ENCODE measurements at regions not wholly inside any gene's neighbourhood (a gene's known extent, or its start where the extent isn't known, plus 50 kb on each side); places are given as distances from the start of the nearest gene placed in this dataset.
"Not testable (repeated sequence)": the region's sequence is repeated elsewhere in the genome, so short reads cannot be mapped to it uniquely, and the experiment has no call there.

DNA sequence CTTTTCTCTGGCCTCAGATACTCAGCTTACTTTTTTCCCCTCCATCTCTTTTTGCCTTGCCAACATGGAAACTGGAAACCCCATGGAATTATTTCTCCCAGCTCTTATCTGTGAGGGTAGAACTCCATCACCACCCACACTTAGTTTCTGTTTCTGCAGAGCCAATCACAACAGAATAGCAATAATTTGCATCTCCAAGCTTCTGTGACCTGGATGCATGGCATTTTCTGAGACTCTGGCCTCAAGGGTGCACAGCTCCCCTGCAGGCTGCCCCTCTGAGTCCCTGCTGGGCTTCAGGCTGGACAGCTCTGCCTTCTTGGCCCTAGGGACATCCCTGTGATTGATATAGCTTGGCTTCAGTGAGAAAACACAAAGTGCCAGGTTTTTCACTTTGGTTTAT, 316.5 kb upstream of the FZD8 start:
- not testable (repeated sequence) for FAIRE-seq

DNA sequence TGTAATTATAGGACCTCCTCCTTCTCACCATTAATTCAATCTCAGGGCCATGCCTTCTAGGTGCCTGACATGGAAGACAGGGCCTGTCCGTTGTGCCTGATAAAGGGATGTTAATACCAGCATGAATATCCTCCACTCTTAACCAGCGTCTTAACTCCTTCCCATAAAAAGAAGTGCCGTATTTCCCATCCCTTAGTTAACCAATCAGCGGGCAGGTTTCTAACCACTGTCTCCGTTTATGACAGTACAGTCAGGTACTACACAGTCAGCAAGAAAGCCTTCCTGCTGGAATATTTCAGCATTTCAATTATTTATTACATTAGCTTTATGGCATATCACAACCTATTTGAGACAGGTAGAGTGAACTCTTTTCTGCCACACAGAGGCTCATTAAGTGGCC, 308.6 kb upstream of the FZD8 start:
- FAIRE-seq: no peak

DNA sequence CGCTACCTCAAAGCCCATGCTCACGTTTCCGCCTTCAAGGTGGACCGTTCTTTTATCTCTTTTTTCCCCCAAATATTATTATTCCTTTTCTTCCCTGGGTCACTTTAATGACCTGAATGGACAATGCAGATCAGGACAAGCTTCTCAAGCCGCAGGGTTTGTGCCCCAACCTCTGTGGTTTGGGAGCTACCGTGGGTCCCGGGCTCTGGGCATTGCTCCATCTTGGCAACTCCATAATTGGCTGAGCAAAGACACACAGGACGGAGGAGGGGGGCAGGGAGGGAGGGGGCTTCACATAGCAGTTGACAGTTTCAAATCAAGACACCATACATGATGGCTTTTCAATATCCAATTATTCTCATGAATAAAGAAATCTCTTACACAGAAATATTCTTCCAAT, 308.1 kb upstream of the FZD8 start:
- no peak for FAIRE-seq

DNA sequence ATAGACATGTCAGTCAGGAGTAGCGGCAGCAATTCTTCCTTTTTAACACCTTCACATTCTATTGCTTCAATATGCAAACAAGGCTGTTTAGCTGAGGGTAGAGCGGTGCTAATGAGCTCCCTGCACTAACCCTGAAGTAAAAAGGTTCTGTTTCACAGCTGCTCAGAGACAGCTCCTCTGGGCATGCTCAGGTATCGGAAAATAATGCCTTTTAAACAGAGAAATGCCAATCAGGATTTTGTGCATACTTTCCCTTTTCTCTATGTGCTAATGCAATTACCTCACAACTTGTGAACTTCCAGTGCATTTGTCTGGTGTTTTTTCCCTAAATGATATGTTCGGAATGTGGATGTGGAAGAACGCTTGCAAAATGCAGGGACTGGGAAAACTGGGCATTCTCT, 307.7 kb upstream of the FZD8 start:
- no peak for FAIRE-seq

DNA sequence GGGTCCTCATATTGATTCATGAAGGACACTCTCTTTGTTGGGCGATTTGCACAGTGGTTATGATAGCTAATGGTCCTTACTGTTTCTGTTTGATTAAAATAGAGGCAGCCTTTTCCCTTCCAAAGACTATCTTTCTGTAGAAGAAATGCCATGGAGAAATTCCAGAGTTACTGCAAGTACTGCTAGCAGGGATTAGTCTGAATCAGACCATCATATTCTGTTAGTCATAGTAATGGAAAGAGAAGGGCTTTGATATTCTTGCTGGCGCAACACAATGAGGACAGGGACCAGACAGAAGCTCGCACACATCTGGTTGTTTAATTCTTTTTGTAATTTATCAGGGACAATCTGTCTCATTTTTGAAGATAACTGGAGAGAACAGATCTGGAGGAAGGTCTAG, 304.5 kb upstream of the FZD8 start:
- no peak for FAIRE-seq

DNA sequence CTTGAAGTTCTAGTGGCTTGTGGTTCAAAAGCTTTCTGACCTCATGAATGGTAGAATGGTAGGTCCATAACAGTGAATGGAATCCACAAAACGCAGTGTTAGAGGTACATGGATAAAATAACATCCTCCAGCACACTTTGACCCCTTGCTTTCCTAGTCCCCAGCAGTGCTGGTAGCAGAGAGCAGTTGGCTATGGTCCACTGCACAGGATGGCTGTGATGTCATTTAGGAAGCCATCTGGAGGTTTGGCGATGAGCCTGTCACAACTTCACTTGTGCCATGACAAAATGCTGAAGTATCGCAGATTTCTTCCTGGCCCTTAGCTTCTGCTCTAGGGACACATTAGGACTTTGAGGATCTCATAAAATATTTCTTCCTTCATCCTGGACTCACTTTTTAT, 300.0 kb upstream of the FZD8 start:
- FAIRE-seq: no peak

DNA sequence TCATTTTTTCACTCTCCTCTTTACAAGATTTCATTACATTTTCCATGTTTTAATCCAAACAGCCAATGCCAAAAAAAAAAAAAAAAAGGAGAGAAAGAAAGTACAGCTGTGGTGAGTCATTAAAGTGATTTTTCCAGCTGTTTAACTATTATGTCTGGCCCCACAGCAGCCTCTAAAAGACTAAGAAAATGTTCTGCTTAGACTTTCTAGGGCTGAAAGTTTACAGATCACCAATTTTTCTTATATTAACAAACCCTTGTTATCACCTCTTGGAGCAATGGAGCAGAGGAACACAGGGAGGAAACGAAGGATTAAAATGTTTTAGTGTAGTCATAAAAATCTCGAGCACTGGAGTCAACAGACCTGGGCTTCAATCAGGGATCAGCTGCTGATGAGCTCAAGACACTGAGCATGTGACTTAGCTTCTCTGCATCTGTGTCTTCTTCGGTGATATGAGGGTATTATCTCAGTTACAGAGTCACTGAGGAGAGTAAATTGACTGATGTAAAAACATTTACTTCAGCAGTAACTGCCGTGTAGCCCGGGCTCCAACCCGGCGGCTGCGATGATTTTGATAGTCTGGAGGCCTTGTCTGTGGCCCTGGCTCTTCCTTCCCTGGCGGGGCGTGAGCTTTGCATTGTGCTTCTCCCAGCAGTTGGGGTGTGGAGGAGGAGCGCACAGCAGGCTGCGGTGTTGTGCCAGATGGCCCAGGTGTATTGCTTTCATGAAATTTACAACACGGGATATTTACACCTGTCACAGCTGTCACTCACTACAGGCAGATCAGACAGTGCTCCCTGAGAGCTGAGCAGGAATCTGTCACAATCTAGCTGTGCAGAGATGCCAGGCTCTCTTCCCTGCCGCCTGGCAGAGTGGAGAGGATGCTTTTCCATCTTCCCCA, 298.3 kb upstream of the FZD8 start:
- FAIRE-seq: no peak

DNA sequence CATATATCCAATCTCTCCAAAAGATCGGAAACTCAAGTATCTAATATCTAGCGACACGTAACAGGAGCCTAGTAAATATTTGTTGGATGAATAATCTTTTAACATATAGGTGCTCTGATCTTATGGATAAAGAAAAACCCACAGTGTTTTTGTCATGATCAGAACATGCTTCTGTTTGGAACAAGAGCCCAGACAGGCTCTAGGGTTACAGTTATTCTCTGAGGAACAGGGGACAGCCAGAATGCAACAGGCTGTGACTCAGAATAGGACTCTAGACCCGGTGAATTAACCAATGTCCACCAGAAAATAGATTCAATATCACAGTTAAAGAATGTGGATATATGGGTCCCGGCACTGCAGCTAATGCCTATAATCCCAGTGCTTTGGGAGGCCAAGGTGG, 296.1 kb upstream of the FZD8 start:
- no peak for FAIRE-seq

DNA sequence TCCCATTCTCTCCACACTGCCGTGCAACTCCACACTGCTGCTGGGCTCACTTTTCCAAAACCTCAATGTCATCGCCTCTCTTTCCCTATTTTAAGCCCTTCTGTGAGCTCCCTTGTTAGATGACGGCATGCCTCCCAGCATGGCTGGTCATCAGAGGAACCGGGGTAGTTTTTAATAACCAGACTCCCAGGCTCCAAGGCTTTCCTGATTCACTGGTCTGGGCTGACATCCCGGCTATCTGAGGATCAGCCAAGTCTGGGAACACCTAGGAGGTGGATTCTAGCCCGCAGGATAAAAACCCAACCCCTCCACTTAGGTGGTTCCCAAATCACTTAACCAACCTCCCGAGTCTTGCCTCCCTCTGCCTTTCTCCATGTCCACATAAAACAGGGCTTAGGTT, 295.4 kb upstream of the FZD8 start:
- FAIRE-seq: no peak

DNA sequence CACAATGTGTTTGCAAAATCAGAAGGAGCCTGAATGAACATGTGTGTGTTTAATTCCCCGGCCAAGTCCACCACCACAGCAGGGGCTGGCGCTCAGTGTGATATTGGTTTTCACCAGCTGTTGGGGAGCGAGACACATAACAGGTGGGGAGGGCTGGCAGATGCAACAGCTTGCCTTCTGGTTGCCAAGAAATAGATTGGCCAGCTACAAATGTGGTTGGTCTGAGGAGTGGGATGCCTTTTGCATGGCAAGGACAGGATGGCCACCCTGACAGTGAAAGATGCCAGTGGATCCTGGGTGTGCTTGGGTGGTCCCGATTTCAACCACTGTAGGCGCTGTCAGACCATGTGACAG, 292.5 kb upstream of the FZD8 start:
- FAIRE-seq: no peak

DNA sequence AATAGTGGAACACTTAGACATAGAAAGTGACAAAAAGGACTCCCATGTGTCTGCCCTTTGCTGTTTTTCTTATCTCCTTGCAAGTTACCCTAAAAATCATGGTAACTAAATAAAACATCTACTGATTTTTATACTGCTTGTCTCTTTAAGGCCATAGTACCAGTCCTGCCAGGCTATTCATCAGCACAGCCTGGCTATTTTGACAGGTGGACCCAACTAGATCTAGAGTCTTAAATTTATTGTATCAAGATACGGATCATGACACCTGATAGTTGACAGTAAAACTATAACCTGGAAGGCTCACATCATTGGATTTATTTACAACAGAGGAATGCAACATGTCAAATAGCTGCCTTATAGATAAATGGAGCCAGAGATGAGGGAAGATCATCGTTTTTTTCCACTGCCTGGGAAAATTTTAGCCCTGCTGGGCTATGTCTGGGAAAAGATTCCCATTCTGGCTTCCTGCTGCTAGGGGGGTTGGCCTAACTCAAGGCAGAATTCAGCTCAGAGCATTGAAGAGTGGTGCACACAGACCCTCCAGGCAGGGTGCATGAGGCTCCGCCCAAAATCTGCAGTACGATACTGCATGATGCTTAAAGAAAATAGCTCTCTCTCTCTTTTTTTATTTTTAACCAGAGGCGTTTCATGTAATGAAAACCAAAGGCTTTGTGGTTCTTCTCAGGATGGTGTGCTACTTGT, 292.0 kb upstream of the FZD8 start:
- no peak for FAIRE-seq

DNA sequence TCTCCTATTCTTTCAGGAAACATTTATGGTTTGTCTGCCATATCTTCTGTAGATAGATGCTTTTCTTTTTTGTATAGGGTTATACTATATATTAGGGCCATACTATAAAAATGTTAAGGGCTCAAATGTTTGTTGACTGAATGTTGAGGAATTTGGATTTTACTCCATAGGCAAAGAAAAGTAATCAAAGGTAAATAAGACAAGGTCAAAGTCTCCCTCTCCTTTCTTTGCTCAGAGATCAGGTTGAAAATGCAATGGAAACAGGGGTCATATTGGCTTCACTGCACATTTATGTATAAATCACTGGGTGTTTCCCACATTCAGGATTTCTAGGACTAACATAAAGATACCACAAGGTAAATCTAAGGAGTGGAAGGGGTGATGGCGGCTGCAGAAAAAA, 291.4 kb upstream of the FZD8 start:
- FAIRE-seq: no peak

DNA sequence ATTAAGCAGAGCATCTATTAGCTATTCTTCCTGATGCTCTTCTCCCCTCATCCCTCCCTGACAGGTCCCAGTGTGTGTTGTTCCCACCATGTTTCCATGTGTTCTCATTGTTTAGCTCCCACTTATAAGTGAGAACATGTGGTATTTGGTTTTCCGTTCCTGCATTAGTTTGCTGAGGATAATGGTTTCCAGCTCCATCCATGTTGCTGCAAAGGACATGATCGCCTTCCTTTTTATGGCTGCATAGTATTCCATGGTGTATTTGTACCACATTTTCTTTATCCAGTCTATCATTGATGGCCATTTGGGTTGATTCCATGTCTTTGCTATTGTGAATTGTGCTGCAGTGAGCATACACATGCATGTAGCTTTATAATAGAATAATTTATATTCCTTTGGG, 287.9 kb upstream of the FZD8 start:
- not testable (repeated sequence) for FAIRE-seq

DNA sequence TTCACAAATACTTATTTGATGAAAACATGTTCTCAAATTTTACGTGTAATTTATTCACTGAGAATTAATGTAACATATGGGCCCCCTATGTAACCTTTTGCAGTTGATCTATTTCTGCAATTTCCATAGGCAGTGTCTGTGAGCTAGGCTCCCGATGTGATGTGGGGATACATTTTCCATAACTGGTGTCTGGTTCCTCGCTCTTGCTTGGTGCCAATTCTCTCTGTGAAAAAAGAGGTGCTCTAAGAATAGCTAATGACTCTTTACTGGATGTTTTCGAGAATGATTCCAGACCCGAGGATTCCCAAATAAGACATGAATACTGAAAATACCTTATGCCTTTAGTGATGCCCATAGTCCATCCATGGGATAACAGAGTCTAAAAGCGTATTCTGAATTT, 286.7 kb upstream of the FZD8 start:
- FAIRE-seq: no peak

DNA sequence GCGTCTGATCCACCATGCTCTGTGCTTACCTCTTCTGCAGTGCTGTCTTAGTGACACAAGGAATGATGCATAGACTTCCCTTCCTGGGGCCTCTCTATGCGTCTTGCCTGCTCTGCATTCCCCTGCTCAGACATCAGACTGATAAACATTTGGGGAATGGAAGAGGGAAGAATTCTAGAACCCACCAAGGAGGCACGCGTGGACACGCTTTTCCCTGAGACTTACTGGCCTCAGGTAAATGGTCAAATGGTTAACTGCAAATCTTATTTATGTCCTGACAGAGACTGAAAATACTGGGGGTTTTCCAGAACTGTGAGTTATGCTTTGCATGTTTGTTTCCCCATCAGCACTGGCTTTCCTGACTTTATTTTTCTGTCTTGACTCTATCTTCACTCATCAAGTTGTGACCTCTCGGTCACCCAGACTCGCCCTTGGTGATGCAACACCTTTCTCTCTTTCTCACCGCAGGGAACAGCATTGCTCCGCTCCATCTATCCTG, 285.9 kb upstream of the FZD8 start:
- FAIRE-seq: no peak

DNA sequence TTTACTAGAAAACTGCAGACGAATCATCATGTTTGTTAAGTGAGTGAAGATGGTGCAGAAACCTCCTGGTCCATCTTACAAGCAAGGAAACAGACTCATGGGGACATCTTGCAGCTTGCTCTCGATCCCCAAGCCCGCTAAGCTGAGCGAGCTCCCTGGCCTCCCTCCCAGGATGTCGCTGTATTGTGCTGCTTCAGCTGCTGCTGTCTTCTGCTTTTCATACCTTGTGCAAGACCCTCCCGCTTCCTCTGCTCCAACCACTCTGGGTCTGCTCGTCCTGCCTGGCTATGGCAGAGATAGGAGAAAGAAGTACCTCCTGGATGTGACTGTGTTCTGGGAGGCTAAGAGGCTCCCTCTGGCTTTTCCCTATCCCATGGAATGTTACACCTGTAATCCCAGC, 285.2 kb upstream of the FZD8 start:
- FAIRE-seq: no peak

DNA sequence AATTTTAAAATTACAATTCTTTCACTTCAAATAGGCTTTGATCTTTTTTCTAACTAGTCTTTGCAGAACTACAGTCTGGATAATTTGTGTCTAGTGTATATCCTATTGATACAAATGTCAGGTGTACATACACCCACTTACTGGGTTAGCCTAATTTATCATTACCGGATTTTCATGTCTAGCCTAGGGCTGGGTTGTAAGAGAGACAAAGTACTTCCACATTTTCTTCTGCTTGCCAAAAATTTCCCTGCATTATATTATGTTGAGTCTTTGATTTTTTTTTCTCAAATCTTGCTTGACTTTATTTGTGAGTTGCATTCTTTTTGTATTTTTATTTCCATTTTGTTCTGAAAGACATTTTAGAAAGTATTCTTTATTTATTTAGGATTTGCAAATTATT, 284.8 kb upstream of the FZD8 start:
- FAIRE-seq: no peak

DNA sequence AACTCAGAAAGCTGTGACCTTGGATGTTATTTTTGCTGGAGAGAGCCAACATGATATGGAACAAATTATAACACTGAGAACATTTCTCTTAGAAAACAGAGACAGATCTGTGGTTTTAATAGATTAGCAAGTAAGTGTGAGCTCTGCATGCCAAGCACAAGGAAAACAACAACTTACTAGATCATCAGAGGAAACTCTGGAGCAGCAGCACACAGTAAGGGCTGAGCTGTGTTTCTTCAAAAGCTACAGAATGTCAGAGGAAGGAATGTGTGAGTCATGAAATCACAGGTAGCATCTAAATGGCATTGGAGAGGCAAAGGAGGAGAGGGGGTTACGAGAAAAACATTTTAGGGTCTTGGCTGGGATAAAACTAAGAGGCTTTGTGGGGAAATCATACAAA, 283.4 kb upstream of the FZD8 start:
- FAIRE-seq: no peak

DNA sequence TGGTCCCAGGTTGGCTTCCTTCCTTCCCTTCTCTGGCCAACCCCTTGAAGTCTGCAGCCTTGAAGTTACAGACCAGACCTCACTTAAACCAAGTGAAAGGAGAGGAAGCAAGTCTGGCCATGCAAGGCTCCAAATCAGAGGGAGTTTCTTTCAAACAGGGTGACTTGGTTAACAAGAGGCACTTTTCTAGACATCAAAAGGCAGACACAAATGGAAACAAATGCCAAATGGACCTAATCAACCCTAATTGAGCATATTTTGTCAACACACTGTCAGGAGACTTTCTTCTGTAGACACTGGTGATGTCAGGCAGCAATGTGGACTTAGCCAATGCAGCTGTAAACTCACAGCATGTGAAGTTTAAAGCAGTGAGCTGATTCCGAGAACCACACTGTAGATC, 282.7 kb upstream of the FZD8 start:
- no peak for FAIRE-seq

DNA sequence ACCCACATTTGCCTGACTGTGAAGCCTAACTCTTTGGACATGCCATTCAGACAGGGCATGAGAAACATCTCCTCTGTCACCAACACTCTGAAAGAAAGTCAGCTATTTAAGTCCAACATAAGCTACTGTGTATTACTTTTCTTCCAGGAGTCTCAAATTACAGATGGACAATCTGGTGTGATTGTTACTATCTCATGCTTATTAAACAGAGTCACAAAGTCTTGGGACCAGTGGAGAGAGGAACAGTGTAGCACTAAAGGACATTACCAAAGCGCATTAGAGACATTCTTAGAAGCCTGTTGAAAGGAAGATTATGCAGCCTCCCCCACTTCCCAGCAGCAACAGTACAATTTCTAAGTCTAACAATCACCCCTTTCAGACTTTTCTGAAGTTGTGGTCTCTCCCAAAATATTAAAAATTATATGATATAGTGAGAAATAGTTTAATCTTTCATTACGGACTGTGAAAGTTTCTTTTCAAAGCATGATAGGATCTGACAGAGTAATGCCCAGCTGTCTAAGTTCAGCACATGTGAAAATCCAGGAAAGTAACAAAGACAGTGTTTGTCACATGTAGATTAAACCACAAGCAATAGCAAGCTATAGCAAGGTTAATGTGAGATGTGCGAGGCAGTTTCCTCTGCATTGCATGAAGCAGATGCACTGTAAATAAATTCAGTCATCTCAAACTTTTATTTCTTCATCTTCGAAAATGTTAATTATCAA, 280.9 kb upstream of the FZD8 start:
- no peak for FAIRE-seq

DNA sequence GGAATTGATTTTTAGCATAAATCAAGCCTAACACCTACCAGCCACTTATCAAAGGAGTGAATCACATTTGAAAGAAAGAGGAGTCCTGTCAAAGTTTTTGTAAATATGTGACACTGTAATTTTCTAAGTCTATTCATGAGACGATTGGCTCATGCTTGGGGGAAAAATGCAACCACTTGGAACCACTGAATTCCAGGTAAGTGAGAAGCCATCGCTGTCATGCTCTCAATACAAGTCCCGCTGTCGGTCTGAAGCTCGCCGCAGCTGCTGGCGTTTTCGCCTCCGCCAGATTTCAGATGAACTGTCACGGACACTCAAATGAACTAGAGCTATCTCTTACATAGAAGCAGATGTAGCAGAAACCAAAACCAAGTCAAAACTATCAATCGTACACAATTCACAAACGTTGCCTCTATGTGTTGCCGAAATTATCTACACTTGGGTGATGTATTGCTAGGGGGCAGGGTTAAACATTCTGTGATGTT, 279.8 kb upstream of the FZD8 start:
- FAIRE-seq: no peak

DNA sequence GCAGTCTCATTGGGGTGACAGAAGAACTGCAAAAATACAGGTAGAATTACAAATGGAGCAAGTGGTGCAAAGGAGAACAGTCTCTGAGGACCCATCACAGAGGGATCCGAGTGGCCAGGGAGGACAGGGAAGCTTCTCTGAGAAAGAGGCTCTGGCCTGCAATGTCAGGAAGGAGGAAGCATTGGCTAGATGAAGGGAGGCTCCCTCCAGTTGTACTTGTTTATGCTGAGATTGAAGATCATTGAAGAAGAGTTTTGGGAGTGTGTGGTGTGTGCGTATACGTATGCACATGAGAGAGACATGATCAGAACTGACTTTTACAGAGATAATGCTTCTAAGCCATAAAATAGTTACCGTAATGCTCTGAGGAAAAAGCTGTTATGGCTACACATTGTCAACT, 274.7 kb upstream of the FZD8 start:
- no peak for FAIRE-seq

DNA sequence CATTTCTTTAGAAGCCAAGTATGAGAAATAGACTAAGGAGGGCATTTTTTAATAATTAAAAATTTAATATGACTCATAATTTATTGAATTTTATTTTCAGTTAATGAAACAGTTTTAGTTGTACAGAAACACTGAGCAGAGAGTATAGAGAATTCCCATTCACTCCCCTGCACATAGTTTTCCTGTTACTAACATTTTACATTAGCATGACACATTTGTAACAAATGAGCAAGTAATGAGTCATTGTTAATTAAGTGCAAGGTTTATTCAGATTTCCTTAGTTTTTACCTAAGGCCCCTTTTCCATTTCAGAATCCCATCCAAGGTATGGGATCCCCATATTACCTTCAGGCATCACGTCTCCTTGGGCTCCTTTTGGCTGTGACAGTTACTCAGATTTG, 271.5 kb upstream of the FZD8 start:
- FAIRE-seq: no peak
